Anterior cingulate cortex (tissue), 58 donors: ENCODE measurements at regions not wholly inside any gene's neighbourhood (a gene's known extent, or its start where the extent isn't known, plus 50 kb on each side); places are given as distances from the start of the nearest gene placed in this dataset.

Source experiments
- DNase-seq, 58 donors: peaks; one replicate each; lab custom pipeline; 2025; lab: John Stamatoyannopoulos, UW

- DNase-seq, result no peak
These were observed 150.6 kb downstream of the KCNA5 start for GRCh38 chr12:5194306-5194705.

DNA sequence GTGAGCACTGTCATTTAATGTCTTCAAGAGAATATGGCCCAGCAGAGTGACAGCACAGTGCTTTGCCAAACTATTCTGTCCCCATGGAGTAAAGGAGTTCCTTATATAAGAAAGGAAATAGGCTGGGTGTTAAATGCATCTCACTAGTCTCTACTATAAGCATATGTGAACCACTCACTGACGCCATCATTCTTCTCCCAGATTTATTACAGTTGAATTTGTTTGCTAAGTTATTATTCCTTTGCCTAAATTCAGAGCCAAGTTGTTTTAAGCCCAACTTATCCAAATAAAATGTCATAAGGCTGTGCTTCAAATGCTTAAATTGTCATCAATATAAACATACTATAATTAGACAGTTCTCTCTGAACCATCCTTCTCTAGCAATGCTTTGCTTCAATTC is 151.6 kb downstream of the KCNA5 start:
- no peak for DNase-seq

DNA sequence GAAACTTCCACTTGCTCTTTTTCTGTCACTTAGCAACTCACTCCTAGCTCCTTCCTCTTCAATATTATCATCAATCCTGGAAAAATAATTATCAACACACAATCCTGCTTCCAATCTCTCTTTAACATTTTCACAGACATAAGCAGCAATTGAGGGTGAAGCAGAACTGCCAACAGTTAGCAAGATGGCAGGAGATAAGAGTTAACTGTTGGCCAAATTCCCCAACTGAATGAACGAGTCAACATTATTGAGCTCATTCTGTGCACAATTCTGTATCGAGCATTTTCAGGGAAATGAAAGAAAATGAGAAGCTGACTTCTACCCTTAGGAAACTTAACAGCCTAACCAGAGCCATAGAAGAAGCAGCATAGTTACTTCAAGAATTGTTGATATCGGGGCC is 152.0 kb downstream of the KCNA5 start:
- DNase-seq, result no peak

GRCh38 chr12:5197131-5197530 is 153.5 kb downstream of the KCNA5 start:
- DNase-seq, result no peak

- DNase-seq, result no peak
These were observed 154.0 kb downstream of the KCNA5 start for GRCh38 chr12:5197656-5198055.

- peak in 7 of 58 donors; percentile 1 to 14 (median 4) for DNase-seq
These were observed 156.8 kb downstream of the KCNA5 start for GRCh38 chr12:5200278-5201087.

- DNase-seq, result no peak
These were observed 158.0 kb downstream of the KCNA5 start for GRCh38 chr12:5201554-5202218.

DNA sequence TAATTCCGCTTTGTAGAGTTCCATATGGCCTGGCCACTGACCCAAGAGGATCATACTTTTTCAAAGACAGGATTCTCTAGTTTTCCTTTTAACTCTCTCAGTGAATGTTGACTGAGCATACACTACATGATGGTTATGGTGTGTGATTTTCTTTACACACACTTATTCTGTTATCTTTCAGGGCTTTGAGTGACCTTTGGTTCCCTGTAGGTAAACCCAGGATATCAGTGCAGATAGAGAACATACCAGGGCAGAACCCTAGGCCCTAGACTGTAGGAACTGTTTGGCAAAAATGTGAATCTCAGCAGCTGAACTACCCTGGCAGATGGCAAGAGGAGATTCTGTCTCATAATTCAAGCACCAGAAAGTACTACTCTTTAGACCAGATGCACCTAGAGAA is 159.6 kb downstream of the KCNA5 start:
- no peak for DNase-seq

DNA sequence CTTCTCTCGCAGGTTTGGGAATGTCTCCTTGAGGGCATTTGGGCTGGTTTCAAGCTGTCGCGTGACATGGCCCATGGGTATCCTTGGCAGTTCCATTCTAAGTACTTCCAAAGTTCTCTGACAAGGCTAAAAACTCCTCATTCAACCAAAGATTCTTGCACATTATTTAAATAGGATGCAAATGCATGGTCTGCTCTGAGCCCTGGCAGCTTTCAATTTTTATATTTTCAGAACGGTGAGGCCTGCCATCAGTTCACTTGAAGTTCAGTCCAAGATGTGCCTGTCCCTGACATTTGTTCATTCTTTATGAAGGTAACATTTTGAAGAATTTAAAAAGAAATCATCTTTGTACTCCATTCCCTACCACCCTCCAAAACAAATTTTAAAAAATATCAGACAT is 160.0 kb downstream of the KCNA5 start:
- no peak for DNase-seq

DNA sequence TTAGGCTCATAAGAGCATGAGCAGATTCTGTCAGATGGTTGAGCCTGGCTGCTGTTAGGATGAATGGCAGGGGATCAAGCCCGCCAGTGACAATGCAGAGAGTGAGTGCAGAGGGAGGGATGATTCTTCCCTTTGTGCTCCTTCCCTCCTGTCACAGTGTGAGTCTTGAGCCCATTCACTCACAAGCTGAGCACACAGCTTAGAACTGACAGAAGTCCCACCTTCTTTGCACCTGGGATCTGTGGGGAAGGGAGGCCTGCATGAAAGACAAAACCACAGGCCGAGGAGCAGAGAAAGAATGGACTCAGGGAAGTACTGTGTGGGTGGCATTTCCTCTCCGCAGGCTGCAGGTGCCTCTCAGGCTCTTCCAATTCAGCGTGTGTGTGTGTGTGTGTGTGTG is 160.6 kb downstream of the KCNA5 start:
- DNase-seq, result no peak

DNA sequence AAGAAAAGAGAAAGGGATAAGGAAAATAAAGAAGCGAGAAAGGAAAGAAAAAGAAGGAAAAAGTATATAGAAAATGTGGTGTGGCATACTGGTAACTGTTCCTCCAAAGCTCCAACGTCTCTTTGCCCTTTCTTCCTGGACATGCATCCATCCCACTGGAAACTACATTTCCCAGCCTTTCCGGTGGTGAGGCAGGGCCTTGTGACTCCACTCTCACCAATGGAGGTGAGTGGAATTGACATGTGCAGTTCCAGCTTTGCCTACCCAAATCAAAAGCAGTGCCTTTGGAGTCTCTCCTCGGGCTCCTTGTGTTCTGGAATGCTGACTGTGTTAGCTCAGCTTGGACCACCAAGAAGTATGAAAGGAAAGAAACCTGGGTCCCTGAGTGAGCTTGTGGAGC is 161.2 kb downstream of the KCNA5 start:
- DNase-seq, result no peak

GRCh38 chr12:5206401-5207175 is 162.9 kb downstream of the KCNA5 start:
- no peak for DNase-seq

- DNase-seq, result no peak
These were observed 166.7 kb downstream of the KCNA5 start for GRCh38 chr12:5210179-5210922.

DNA sequence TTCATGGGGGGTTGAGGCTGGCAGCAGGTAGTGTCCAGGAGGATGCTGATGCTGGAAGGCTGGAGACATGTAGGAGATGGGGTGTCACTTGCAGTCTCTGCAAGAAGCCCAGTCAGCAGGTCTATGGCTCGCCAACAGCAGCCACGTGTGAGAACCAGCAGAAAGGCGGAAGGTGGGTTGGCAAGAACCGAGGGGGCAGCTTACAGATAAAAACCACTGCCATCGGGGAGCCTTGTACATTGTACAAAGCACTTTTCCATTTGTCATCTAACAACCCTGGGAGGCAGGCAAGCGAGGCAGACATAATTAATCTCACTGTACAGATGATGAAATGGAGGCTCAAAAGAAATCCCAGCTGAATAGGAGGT is 167.2 kb downstream of the KCNA5 start:
- DNase-seq, result no peak

DNA sequence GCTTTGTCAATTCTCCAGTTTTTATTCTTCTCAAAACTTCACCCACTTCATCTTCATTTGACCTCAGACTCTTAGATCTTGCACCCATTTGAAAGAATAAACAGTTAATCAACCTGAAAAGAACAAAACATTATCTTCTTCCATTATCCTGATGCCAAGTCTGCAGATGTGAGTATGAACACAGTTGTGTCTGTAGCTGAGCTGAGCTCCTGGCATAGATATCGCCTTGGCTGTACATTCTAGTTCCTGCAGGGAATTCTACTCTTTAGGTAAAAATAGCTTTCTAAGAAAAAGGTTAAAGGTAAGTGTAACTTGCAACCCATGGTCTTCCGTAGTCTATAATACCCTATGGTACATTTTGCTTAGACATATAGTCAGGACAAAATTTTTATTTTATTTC is 169.7 kb downstream of the KCNA5 start:
- DNase-seq, result no peak

DNA sequence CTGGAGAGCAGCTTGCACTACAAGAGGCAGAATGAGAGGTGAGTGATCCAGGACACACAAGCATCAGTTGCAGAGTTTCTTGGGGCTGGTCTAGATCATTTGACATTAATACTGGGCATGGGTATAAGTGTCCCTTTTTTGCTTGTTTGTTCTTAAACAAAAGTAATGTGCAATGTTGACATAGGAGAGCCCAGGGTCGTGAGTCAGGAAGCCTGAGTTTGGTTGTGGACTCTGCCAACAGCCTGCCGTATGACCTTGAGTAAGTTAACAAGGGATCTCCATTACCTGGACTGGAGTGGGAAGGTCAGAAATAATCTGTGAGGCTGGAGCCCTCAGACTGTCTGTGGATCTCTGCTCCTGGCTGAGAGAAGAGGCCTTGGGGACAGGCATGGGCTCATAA is 170.3 kb downstream of the KCNA5 start:
- DNase-seq, result no peak

GRCh38 chr12:5217936-5218335 is 174.3 kb downstream of the KCNA5 start:
- DNase-seq, result no peak

- no peak for DNase-seq
These were observed 176.4 kb downstream of the KCNA5 start for GRCh38 chr12:5220099-5220498.

DNA sequence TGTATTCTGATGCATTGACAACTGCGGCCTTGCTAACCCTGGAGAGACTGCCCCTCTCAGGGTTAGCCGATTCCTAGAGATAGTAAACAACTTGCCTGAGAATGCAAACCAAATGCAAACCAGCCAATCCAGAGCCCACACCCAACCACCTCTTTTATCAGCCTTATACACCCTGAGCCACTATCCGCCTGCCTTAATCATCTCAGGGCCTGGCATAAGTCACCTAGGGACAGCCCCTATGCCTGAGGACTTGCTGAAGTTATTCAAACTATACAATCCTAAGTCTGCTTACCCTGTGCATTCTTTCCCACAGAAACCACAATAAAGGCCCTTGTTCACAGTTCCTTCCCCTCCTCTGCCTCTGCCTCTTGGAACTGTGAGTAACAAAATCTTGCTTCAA is 177.2 kb downstream of the KCNA5 start:
- no peak for DNase-seq

- no peak for DNase-seq
These were observed 178.4 kb downstream of the KCNA5 start for GRCh38 chr12:5222011-5222461.

DNA sequence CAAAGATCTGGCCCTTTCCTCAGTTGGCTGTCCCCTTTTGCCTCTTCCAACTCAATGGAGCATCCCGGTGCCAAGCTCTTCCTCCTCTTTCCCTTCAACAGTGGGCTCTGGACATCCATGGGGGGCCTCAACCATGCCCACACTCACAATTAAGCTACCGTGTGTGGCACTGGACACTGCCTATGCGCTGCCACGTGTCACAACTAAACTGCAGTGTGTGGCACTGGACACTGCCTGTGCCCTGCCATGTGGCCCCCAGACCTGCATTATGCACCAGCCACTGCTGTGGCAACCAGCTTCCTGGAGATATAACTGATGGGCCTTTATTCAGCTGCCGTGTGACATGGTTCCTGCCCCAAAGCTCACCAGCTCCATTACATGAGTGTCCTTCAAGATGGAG is 179.1 kb downstream of the KCNA5 start:
- DNase-seq, result no peak
